ENCODE measurements at regions not wholly inside any gene's neighbourhood (a gene's known extent, or its start where the extent isn't known, plus 50 kb on each side); places are given as distances from the start of the nearest gene placed in this dataset.

- no peak for TF ChIP-seq ZNF780A (CRISPR knock-in tag; IDR thresholded peaks at IDR 0.05)
Measured at GRCh38 chr14:38122241-38122640, 85.5 kb upstream of the SSTR1 start (continued).

DNA sequence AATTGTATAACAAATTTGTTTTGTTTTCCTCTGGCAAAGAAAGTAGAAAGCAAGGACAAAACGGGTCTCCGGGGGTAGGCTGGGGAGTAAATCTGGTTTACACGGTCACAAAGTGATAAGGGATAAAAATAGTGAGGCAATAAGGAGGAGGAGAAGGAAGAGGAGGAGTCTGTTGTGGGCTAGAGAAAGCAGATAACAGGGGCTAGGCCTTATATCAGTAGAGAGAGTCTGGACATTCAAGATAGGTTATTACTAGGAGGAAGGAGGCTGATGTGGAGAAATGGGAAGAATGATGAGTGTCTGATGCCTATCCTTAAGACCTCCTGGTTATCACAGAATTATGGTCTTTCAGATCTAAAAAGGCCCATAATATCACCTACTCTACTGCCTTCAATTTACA, 83.2 kb upstream of the SSTR1 start:
- BruUV-seq (replicated peaks) = no TSS peak
- ChIA-PET CTCF (ENCODE audit: low intra/inter-chr PET ratio, low total read pairs) (no interaction called here), POLR2A (no interaction called here)
- H3K4me2 ChIP-seq (ENCODE audit: low read depth, low read length) = no peak overlapping the region
- H4K20me1 ChIP-seq (ENCODE audit: insufficient read depth, low read length) = no peaks in the 10 kb centered on the region
- no peaks in the 10 kb centered on the region for H3K79me2 ChIP-seq (ENCODE audit: insufficient read depth, low read length)
- H3K9ac ChIP-seq (ENCODE audit: insufficient read depth, low read depth, low read length) = no peak overlapping the region
- ATAC-seq (no peak), FAIRE-seq (no peak), DNase-seq (ENCODE audit: low spot score) (no peak)
- no peak overlapping the region for H3K4me3 ChIP-seq (replicated peaks in 1 of 3; ENCODE audit: insufficient read depth in 1 of 3, low read depth in 2 of 3, low read length in 3 of 3)
- no peaks in the 10 kb centered on the region for H3K36me3 ChIP-seq (replicated peaks in 1 of 2; ENCODE audit: control insufficient read depth in 1 of 2, insufficient read depth in 2 of 2, low read length in 2 of 2)
- H2AFZ ChIP-seq (ENCODE audit: low read length) = no peak overlapping the region
- no peak overlapping the region for H3K27ac ChIP-seq (ENCODE audit: extremely low read length, insufficient read depth, low read length)
- H3K27me3 ChIP-seq (ENCODE audit: control insufficient read depth in 1 of 2, insufficient read depth in 2 of 2, low read length in 2 of 2) = no peaks in the 10 kb centered on the region
- in situ Hi-C loops (cut with HindIII; ENCODE audit: extremely low pct_ligation_motif_present, low pct_unique_long_range_greater_than_20kb) (no loop called here), intact Hi-C loops (cut with micrococcal nuclease; ENCODE audit: unreplicated experiment) (no loop called here)
- under 1% methylated on average over 3 of the region's 3 CpGs for WGBS (ENCODE audit: low lambda C conversion rate)
- TF ChIP-seq, protein P1, sequence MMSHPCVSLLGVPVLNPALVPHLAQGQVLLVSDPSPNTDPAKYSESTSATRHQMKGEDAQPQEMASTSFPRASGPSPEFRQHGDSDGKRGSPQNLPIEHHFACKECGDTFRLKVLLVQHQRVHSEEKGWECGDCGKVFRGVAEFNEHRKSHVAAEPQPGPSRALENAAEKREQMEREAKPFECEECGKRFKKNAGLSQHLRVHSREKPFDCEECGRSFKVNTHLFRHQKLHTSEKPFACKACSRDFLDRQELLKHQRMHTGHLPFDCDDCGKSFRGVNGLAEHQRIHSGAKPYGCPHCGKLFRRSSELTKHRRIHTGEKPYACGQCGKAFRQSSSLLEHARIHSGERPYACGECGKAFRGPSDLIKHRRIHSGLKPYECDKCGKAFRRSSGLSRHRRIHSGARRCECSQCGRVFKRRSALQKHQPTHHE (CRISPR knock-in tag; IDR thresholded peaks at IDR 0.05; ENCODE audit: borderline replicate concordance) = no peak
- TF ChIP-seq NR2F6 (IDR thresholded peaks at IDR 0.05) = no peak
- TF ChIP-seq NR2F6 (CRISPR knock-in tag; IDR thresholded peaks at IDR 0.05) = no peak
- no peak for TF ChIP-seq ZNF33B (CRISPR knock-in tag; IDR thresholded peaks at IDR 0.05)
- TF ChIP-seq TRAFD1 (CRISPR knock-in tag; IDR thresholded peaks at IDR 0.05; ENCODE audit: borderline replicate concordance) = no peak
- no peak for TF ChIP-seq MBNL3 (CRISPR knock-in tag; conservative IDR thresholded peaks at IDR 0.05)
- TF ChIP-seq ZNF883 (CRISPR knock-in tag; IDR thresholded peaks at IDR 0.05; ENCODE audit: not compliant biosample characterization) = no peak
- TF ChIP-seq POLR2G (IDR thresholded peaks at IDR 0.05; ENCODE audit: low read depth, low read length) = no peak
- no peak for TF ChIP-seq ZSCAN31 (CRISPR knock-in tag; IDR thresholded peaks at IDR 0.05; ENCODE audit: low read depth)
- TF ChIP-seq ZNF782 (CRISPR knock-in tag; IDR thresholded peaks at IDR 0.05; ENCODE audit: borderline replicate concordance) = no peak
- H3K9me3 ChIP-seq (ENCODE audit: low read length) = no peaks in the 10 kb centered on the region
- no peaks in the 10 kb centered on the region for H3K4me1 ChIP-seq (ENCODE audit: insufficient read depth, low read length)
